CD4-positive, alpha-beta T cell (primary cell): ENCODE measurements at regions not wholly inside any gene's neighbourhood (a gene's known extent, or its start where the extent isn't known, plus 50 kb on each side); places are given as distances from the start of the nearest gene placed in this dataset.

Source experiments
- ATAC-seq: fragments of 200-7000 bp; cut with Tn5 transposase; one replicate; pipeline ENCODE4 v1.10.0; 2022; ENCODE audit warnings: mild to moderate bottlenecking; ENCODE audit not compliant: poor library complexity
- CTCF ChIA-PET: fragments of 350-600 bp; sonication (Branson Sonifier 250); formaldehyde crosslinking; loops from one replicate; lab custom pipeline; 2021; ENCODE audit warnings: antibody characterized with exemption, inconsistent platforms; lab: Charles Lee
- POLR2A ChIA-PET: fragments of 350-600 bp; sonication (Branson Sonifier 250); formaldehyde crosslinking; loops from one replicate; lab custom pipeline; 2021; ENCODE audit warnings: antibody characterized with exemption, inconsistent platforms; lab: Charles Lee
- DNase-seq, 14 experiments: peaks; one replicate each; pipeline ENCODE4 v3.0.0-alpha.2; 2013 to 2020; ENCODE audit warnings: mixed read lengths in 2 of 14
- H3K27ac ChIP-seq, 2 donors: one replicate each; pipeline versions ENCODE4 v1.5.1 to v1.7.0; 2013; ENCODE audit warnings: low read length in 2 of 2, low read depth in 1 of 2, mild to moderate bottlenecking in 1 of 2
- H3K27me3 ChIP-seq, 2 experiments: 1 replicate in 1 of 2; 2 replicates in 1 of 2; pipeline versions ENCODE4 v1.6.1 to v1.7.0; 2013; ENCODE audit warnings: low read length in 2 of 2, control low read depth in 1 of 2, mild to moderate bottlenecking in 1 of 2, moderate library complexity in 1 of 2; ENCODE audit not compliant: insufficient read depth in 2 of 2, control insufficient read depth in 1 of 2
- H3K36me3 ChIP-seq: one replicate; pipeline ENCODE4 v1.6.1; 2013; ENCODE audit warnings: low read length, control low read depth; ENCODE audit not compliant: insufficient read depth
- H3K4me1 ChIP-seq: one replicate; pipeline ENCODE4 v1.6.1; 2013; ENCODE audit warnings: low read length, control low read depth; ENCODE audit not compliant: insufficient read depth
- H3K4me3 ChIP-seq: one replicate; pipeline ENCODE4 v1.5.1; 2013; ENCODE audit warnings: mild to moderate bottlenecking, low read length, moderate library complexity
- H3K9me3 ChIP-seq, 2 experiments: 1 replicate in 1 of 2; 2 replicates in 1 of 2; pipeline versions ENCODE4 v1.6.1 to v1.7.0; 2013; ENCODE audit warnings: low read length in 2 of 2, mild to moderate bottlenecking in 2 of 2, control low read depth in 1 of 2, moderate library complexity in 1 of 2; ENCODE audit not compliant: control insufficient read depth in 1 of 2, insufficient read depth in 1 of 2
- H3K27ac Mint-ChIP-seq: one replicate; pipeline ENCODE4 v1.8.0; 2020; ENCODE audit warnings: mixed read lengths
- H3K27me3 Mint-ChIP-seq: one replicate; pipeline ENCODE4 v1.8.0; 2021; ENCODE audit warnings: mixed read lengths
- H3K36me3 Mint-ChIP-seq: one replicate; pipeline ENCODE4 v1.8.0; 2021; ENCODE audit warnings: low read depth, mixed read lengths
- H3K4me1 Mint-ChIP-seq: one replicate; pipeline ENCODE4 v1.8.0; 2021; ENCODE audit warnings: low read depth, mixed read lengths
- H3K4me3 Mint-ChIP-seq: one replicate; pipeline ENCODE4 v1.8.0; 2020; ENCODE audit warnings: mild to moderate bottlenecking, mixed read lengths
- H3K9me3 Mint-ChIP-seq: one replicate; pipeline ENCODE4 v1.8.0; 2020; ENCODE audit warnings: mixed read lengths
- intact Hi-C, 2 experiments: fragments of 100-400 bp; cut with DNase I in 1 of 2; cut with micrococcal nuclease in 1 of 2; formaldehyde crosslinking; loops; one replicate each; pipeline versions ENCODE4 v1.15.1 to v1.9.0; 2023 to 2025; cut with DNase I, micrococcal nuclease
- TF ChIP-seq, protein P1 (sequence below): fragments of 200-600 bp; IDR thresholded peaks from one replicate; pipeline ENCODE4 v1.8.0; 2022; ENCODE audit warnings: antibody characterized with exemption, mild to moderate bottlenecking

DNA sequence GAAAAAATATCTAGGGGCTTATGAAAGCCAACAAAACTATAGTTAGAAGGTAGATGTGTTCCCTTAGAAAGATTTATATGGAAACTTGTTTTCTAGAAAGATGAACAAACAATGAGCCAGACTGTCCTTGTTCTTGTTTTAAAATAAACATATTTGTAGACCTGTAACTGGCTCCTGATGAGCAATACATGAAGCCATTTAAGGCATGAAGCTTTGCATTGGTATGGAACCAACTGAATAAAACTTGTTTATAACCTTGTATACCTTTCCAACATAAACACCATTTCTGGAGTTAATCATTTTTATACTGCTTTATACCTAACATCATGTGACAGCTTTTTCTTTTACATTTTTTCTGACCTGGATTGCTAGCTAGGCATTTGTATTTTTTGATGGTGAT lies 247.8 kb downstream of the PRL start:
- Mint-ChIP-seq H3K9me3 (peaks cover 1% of the 10 kb centered on the region), H3K27me3 (no peaks in the 10 kb centered on the region), H3K36me3 (no peaks in the 10 kb centered on the region), H3K4me1 (peaks cover 13% of the 10 kb centered on the region), H3K4me3 (no peak overlapping the region), H3K27ac (no peak overlapping the region)
- ATAC-seq (no peak), DNase-seq (no peak)
- CTCF ChIA-PET: no interaction called here
- TF ChIP-seq, protein P1, sequence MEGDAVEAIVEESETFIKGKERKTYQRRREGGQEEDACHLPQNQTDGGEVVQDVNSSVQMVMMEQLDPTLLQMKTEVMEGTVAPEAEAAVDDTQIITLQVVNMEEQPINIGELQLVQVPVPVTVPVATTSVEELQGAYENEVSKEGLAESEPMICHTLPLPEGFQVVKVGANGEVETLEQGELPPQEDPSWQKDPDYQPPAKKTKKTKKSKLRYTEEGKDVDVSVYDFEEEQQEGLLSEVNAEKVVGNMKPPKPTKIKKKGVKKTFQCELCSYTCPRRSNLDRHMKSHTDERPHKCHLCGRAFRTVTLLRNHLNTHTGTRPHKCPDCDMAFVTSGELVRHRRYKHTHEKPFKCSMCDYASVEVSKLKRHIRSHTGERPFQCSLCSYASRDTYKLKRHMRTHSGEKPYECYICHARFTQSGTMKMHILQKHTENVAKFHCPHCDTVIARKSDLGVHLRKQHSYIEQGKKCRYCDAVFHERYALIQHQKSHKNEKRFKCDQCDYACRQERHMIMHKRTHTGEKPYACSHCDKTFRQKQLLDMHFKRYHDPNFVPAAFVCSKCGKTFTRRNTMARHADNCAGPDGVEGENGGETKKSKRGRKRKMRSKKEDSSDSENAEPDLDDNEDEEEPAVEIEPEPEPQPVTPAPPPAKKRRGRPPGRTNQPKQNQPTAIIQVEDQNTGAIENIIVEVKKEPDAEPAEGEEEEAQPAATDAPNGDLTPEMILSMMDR: no peak
- H3K4me3 ChIP-seq: no peak overlapping the region
- POLR2A ChIA-PET: no interaction called here
- H3K36me3 ChIP-seq: no peaks in the 10 kb centered on the region
- H3K27ac ChIP-seq: no peak overlapping the region
- H3K9me3 ChIP-seq: no peaks in the 10 kb centered on the region
- no peaks in the 10 kb centered on the region for H3K27me3 ChIP-seq
- intact Hi-C loops: loop anchor here in 1 of 2 experiments (5.0 kb wide), 1 partner anchor 98 kb away; no protein-coding TSS in a partner anchor
- H3K4me1 ChIP-seq: no peaks in the 10 kb centered on the region

DNA sequence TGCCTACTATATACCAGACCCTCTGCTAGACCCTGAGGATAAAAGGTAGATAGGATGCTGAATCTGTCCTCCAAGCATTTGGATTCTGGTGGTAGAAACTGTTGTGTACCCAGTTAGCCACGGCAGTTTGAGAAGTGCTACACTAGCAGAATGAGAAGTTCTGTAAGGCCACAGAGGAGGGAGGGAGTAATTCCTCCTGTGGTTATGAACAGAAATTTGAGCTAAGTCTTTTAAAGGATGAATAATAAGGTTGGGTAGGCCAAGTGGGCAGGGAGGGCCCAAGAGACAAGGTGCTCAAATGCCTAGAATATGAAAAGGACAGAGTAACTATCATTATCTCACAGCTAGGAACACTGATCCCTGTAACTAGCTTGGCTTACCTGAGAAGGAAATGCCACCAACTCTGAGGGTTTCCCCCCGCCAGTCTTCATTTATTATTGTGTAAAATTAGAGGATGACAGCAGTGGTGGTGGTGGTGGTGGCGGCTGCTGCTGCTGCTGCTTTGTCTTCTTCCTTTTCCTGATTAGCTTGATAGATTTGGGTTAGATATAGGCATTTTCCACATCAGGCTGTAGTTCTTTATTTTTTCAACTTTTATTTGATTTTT lies 243.3 kb downstream of the PRL start:
- Mint-ChIP-seq H3K36me3 (no peaks in the 10 kb centered on the region), H3K27ac (no peak overlapping the region), H3K27me3 (no peaks in the 10 kb centered on the region), H3K4me1 (peaks cover 6% of the 10 kb centered on the region), H3K9me3 (no peaks in the 10 kb centered on the region), H3K4me3 (no peak overlapping the region)
- ChIA-PET CTCF (no interaction called here), POLR2A (no interaction called here)
- Histone ChIP-seq H3K36me3 (no peaks in the 10 kb centered on the region), H3K4me1 (no peaks in the 10 kb centered on the region), H3K27me3 (no peaks in the 10 kb centered on the region), H3K4me3 (no peak overlapping the region), H3K9me3 (peaks cover 0 to 7% of the 10 kb centered on the region in 2 experiments), H3K27ac (no peak overlapping the region)
- TF ChIP-seq, protein P1: no peak
- ATAC-seq (no peak), DNase-seq (no peak)
- intact Hi-C loops: no loop called here

DNA sequence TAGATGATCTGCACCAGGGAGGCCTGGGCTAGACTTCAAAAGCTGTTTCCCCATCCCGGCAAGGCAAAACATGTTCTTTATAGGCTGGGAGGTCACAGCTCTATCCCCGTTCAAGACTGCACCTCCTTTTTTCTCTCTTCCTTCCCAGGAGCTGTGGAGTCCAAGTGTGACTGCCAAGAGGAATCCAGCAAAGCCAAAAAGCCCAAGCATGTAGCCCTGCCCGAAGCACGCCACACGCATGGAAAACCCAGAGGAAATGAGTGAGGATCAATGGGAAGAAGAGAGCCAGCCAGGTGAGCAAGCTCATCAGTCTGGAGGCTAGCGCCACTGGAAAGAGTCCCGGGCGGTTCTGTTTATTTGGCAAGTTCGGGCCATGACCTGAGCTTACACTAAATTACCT lies 240.4 kb downstream of the PRL start:
- Histone ChIP-seq H3K4me3 (no peak overlapping the region), H3K4me1 (no peaks in the 10 kb centered on the region), H3K27ac (no peak overlapping the region), H3K36me3 (no peaks in the 10 kb centered on the region), H3K27me3 (no peaks in the 10 kb centered on the region), H3K9me3 (peaks cover 0 to 7% of the 10 kb centered on the region in 2 experiments)
- ATAC-seq (no peak), DNase-seq (no peak)
- ChIA-PET POLR2A (no interaction called here), CTCF (no interaction called here)
- intact Hi-C loops: no loop called here
- TF ChIP-seq, protein P1: no peak
- no peaks in the 10 kb centered on the region for H3K27me3 Mint-ChIP-seq
- no peaks in the 10 kb centered on the region for H3K36me3 Mint-ChIP-seq
- H3K4me1 Mint-ChIP-seq: peaks cover 12% of the 10 kb centered on the region
- no peak overlapping the region for H3K27ac Mint-ChIP-seq
- no peak overlapping the region for H3K4me3 Mint-ChIP-seq
- H3K9me3 Mint-ChIP-seq: no peaks in the 10 kb centered on the region
